CD8-positive, alpha-beta memory T cell (primary cell): ENCODE measurements at regions not wholly inside any gene's neighbourhood (a gene's known extent, or its start where the extent isn't known, plus 50 kb on each side); places are given as distances from the start of the nearest gene placed in this dataset.

Source experiments
- CTCF ChIA-PET: fragments of 350-600 bp; sonication (Branson Sonifier 250); formaldehyde crosslinking; loops from one replicate; lab custom pipeline; 2021; ENCODE audit warnings: antibody characterized with exemption; lab: Charles Lee
- POLR2A ChIA-PET: fragments of 350-600 bp; sonication (Branson Sonifier 250); formaldehyde crosslinking; loops from one replicate; lab custom pipeline; 2021; ENCODE audit warnings: antibody characterized with exemption; lab: Charles Lee
- DNase-seq, 5 donors: peaks; one replicate each; pipeline versions ENCODE4 v3.0.0 to v3.0.0-alpha.2; 2020 to 2022; ENCODE audit warnings: mixed read lengths in 1 of 5
- H3K27ac ChIP-seq: one replicate; pipeline ENCODE4 v1.7.0; 2013; ENCODE audit warnings: low read depth, mild to moderate bottlenecking, low read length, moderate library complexity
- H3K27me3 ChIP-seq: 2 replicates; pipeline ENCODE4 v1.7.0; 2013; ENCODE audit warnings: low read length, mild to moderate bottlenecking; ENCODE audit not compliant: insufficient read depth, poor library complexity, severe bottlenecking
- H3K36me3 ChIP-seq: 2 replicates; pipeline ENCODE4 v1.7.0; 2013; ENCODE audit warnings: mild to moderate bottlenecking, low read length, moderate library complexity; ENCODE audit not compliant: insufficient read depth
- H3K4me1 ChIP-seq: 2 replicates; pipeline ENCODE4 v1.7.0; 2013; ENCODE audit warnings: mild to moderate bottlenecking, low read length, moderate library complexity; ENCODE audit not compliant: insufficient read depth
- H3K4me3 ChIP-seq: 2 replicates; pipeline ENCODE4 v1.7.0; 2013; ENCODE audit warnings: mild to moderate bottlenecking, low read length
- H3K9me3 ChIP-seq: 2 replicates; pipeline ENCODE4 v1.7.0; 2013; ENCODE audit warnings: mild to moderate bottlenecking, low read length
- H3K27ac Mint-ChIP-seq, 8 donors: one replicate each; pipeline ENCODE4 v1.8.0; 2020 to 2021; ENCODE audit warnings: mixed read lengths in 8 of 8, mild to moderate bottlenecking in 6 of 8, inconsistent platforms in 3 of 8, moderate library complexity in 3 of 8
- H3K27me3 Mint-ChIP-seq, 2 donors: one replicate each; pipeline ENCODE4 v1.8.0; 2020 to 2021; ENCODE audit warnings: mixed read lengths in 2 of 2, mild to moderate bottlenecking in 1 of 2, moderate library complexity in 1 of 2
- H3K36me3 Mint-ChIP-seq, 3 donors: one replicate each; pipeline ENCODE4 v1.8.0; 2020 to 2021; ENCODE audit warnings: mixed read lengths in 3 of 3, inconsistent platforms in 1 of 3, mild to moderate bottlenecking in 1 of 3
- H3K4me1 Mint-ChIP-seq, 3 donors: one replicate each; pipeline ENCODE4 v1.8.0; 2020 to 2021; ENCODE audit warnings: mixed read lengths in 3 of 3, inconsistent platforms in 1 of 3, mild to moderate bottlenecking in 1 of 3
- H3K4me3 Mint-ChIP-seq, 7 donors: one replicate each; pipeline ENCODE4 v1.8.0; 2020 to 2021; ENCODE audit warnings: mixed read lengths in 7 of 7, mild to moderate bottlenecking in 6 of 7, moderate library complexity in 4 of 7, inconsistent platforms in 2 of 7
- H3K9me3 Mint-ChIP-seq, 5 donors: one replicate each; pipeline ENCODE4 v1.8.0; 2020 to 2022; ENCODE audit warnings: mixed read lengths in 5 of 5, mild to moderate bottlenecking in 3 of 5, moderate library complexity in 2 of 5, inconsistent platforms in 1 of 5

- H3K4me1 Mint-ChIP-seq = no peaks in the 10 kb centered on the region
- Histone ChIP-seq H3K9me3 (no peaks in the 10 kb centered on the region), H3K27me3 (no peaks in the 10 kb centered on the region), H3K4me3 (no peak overlapping the region), H3K27ac (no peak overlapping the region), H3K36me3 (no peaks in the 10 kb centered on the region), H3K4me1 (no peaks in the 10 kb centered on the region)
- H3K27ac Mint-ChIP-seq = no peak overlapping the region
- DNase-seq = no peak
- ChIA-PET POLR2A (no interaction called here), CTCF (no interaction called here)
- peaks cover 0 to 11% (median 2%) of the 10 kb centered on the region in 3 donors for H3K36me3 Mint-ChIP-seq
- H3K4me3 Mint-ChIP-seq = no peak overlapping the region
- H3K9me3 Mint-ChIP-seq = no peaks in the 10 kb centered on the region
- H3K27me3 Mint-ChIP-seq = no peaks in the 10 kb centered on the region
Observed at GRCh38 chr3:105960381-105960780, 91.6 kb upstream of the CBLB start.

DNA sequence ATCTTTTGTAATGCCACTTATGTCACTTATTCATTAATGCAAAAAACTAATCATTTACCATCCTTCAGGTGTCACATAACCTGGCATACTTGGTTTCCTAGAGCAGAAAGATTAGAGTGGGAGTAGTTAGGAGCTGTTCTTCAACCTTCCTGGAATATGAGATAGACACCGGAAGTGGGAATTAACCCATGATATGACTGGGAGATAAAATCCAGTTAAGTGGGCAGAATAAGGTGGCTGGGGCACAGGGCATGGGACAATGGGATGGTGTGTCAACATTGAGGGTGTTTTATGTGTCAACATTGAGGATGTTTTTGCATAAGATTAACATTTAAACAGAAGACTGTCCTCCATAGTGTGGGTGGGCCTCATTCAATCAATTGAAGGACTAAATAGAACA lies 94.3 kb upstream of the CBLB start:
- Mint-ChIP-seq H3K36me3 (peaks cover 0 to 11% (median 3%) of the 10 kb centered on the region in 3 donors), H3K4me3 (no peak overlapping the region), H3K27me3 (no peaks in the 10 kb centered on the region), H3K27ac (no peak overlapping the region), H3K9me3 (no peaks in the 10 kb centered on the region), H3K4me1 (no peaks in the 10 kb centered on the region)
- no peaks in the 10 kb centered on the region for H3K36me3 ChIP-seq
- DNase-seq = no peak
- H3K4me1 ChIP-seq = no peaks in the 10 kb centered on the region
- no peak overlapping the region for H3K27ac ChIP-seq
- ChIA-PET CTCF (no interaction called here), POLR2A (no interaction called here)
- H3K27me3 ChIP-seq = no peaks in the 10 kb centered on the region
- no peaks in the 10 kb centered on the region for H3K9me3 ChIP-seq
- H3K4me3 ChIP-seq = no peak overlapping the region

GRCh38 chr3:105965384-105965783 lies 96.6 kb upstream of the CBLB start:
- Histone ChIP-seq H3K36me3 (no peaks in the 10 kb centered on the region), H3K27ac (no peak overlapping the region), H3K27me3 (no peaks in the 10 kb centered on the region), H3K4me3 (no peak overlapping the region), H3K9me3 (no peaks in the 10 kb centered on the region), H3K4me1 (no peaks in the 10 kb centered on the region)
- Mint-ChIP-seq H3K27me3 (no peaks in the 10 kb centered on the region), H3K27ac (no peak overlapping the region), H3K4me3 (no peak overlapping the region), H3K36me3 (peaks cover 0 to 17% (median 3%) of the 10 kb centered on the region in 3 donors), H3K4me1 (no peaks in the 10 kb centered on the region), H3K9me3 (peaks cover 0 to 3% (median 0%) of the 10 kb centered on the region in 5 donors)
- POLR2A ChIA-PET = no interaction called here
- CTCF ChIA-PET = no interaction called here
- DNase-seq = no peak

DNA sequence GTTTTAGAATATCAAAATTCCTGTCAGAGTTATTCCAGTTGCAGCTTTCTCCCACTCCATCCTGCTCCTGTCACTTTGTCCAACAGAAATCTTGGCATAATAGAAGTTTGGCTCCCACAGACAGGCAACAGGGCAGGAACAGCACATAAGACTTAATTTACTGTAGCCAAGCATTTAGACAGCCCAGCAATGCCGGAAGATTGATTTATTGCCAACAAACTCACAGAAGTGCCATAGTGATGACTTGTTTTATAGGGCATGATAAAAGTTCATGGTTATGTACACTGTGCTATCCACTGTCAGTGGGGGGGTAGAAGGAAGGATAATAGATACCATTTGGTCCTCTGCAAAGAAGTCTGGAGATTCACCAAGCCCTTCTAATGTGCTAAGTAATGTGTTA lies 98.3 kb upstream of the CBLB start:
- no peaks in the 10 kb centered on the region for H3K27me3 Mint-ChIP-seq

DNA sequence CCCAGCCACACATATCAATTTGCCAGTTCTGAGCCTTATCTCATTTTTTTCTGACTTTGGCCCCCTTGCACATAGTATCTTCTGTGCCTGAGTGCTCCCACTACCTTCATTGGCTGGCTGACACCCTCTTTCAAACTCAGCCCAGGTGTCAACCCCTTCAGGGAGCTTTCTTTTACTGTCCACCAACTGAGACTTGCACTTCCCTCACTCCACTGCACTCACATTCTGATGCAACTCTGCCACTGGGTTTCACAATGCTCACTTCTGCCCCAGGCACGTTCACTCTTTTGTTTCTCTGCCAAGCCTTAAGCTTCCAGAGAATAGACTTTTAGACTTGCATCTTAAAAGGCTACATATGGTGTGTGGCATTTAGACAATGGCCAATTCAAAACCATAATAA lies 101.5 kb upstream of the CBLB start:
- Mint-ChIP-seq H3K27ac (no peak overlapping the region), H3K4me3 (no peak overlapping the region), H3K4me1 (no peaks in the 10 kb centered on the region), H3K9me3 (peaks cover 15 to 20% (median 19%) of the 10 kb centered on the region in 5 donors), H3K36me3 (peaks cover 2 to 29% (median 5%) of the 10 kb centered on the region in 3 donors), H3K27me3 (no peaks in the 10 kb centered on the region)
- Histone ChIP-seq H3K27me3 (no peaks in the 10 kb centered on the region), H3K4me3 (no peak overlapping the region), H3K9me3 (no peaks in the 10 kb centered on the region), H3K36me3 (no peaks in the 10 kb centered on the region), H3K27ac (no peak overlapping the region), H3K4me1 (no peaks in the 10 kb centered on the region)
- CTCF ChIA-PET = no interaction called here
- POLR2A ChIA-PET = no interaction called here
- no peak for DNase-seq

More for the DNA sequence above, 98.3 kb upstream of the CBLB start:
- POLR2A ChIA-PET = no interaction called here
- Histone ChIP-seq H3K27ac (no peak overlapping the region), H3K4me3 (no peak overlapping the region), H3K36me3 (no peaks in the 10 kb centered on the region), H3K9me3 (no peaks in the 10 kb centered on the region), H3K27me3 (no peaks in the 10 kb centered on the region), H3K4me1 (no peaks in the 10 kb centered on the region)
- H3K4me3 Mint-ChIP-seq = no peak overlapping the region
- peaks cover 2 to 24% (median 7%) of the 10 kb centered on the region in 3 donors for H3K36me3 Mint-ChIP-seq
- H3K9me3 Mint-ChIP-seq = peaks cover 13 to 16% (median 14%) of the 10 kb centered on the region in 5 donors
- CTCF ChIA-PET = no interaction called here
- no peaks in the 10 kb centered on the region for H3K4me1 Mint-ChIP-seq
- DNase-seq = no peak
- H3K27ac Mint-ChIP-seq = no peak overlapping the region

GRCh38 chr3:105972069-105972468 lies 103.3 kb upstream of the CBLB start:
- no peak overlapping the region for H3K27ac Mint-ChIP-seq
- no peak overlapping the region for H3K4me3 Mint-ChIP-seq
- Histone ChIP-seq H3K4me3 (no peak overlapping the region), H3K36me3 (no peaks in the 10 kb centered on the region), H3K4me1 (no peaks in the 10 kb centered on the region), H3K9me3 (no peaks in the 10 kb centered on the region), H3K27me3 (no peaks in the 10 kb centered on the region), H3K27ac (no peak overlapping the region)
- H3K4me1 Mint-ChIP-seq = no peaks in the 10 kb centered on the region
- H3K36me3 Mint-ChIP-seq = peaks cover 2 to 29% (median 3%) of the 10 kb centered on the region in 3 donors
- peaks cover 15 to 20% (median 19%) of the 10 kb centered on the region in 5 donors for H3K9me3 Mint-ChIP-seq
- POLR2A ChIA-PET = no interaction called here
- H3K27me3 Mint-ChIP-seq = no peaks in the 10 kb centered on the region
- CTCF ChIA-PET = no interaction called here
- DNase-seq = no peak

DNA sequence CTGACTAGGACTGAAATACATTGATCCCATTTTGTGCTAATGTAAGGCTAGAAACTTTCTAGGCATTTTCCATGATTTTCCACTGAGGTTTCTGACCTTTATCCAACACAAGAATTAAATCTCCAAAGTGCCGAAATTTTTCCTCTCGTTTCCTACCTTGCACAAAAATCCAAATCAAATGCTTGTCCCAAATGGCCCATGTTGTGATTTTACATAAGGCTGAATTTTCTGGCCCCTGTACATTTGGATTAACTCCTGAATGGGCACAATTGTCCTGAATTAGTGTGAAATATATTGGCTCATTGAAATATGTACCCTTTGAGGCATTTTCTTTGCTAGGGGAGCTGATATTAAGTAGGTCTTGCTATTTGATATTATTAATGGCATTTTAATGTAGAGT lies 105.6 kb upstream of the CBLB start:
- no peaks in the 10 kb centered on the region for H3K9me3 ChIP-seq
- no peaks in the 10 kb centered on the region for H3K4me1 ChIP-seq
- no peak overlapping the region for H3K4me3 Mint-ChIP-seq
- ChIA-PET CTCF (no interaction called here), POLR2A (no interaction called here)
- no peak for DNase-seq
- H3K9me3 Mint-ChIP-seq = peaks cover 15 to 20% (median 19%) of the 10 kb centered on the region in 5 donors
- no peak overlapping the region for H3K27ac Mint-ChIP-seq
- no peaks in the 10 kb centered on the region for H3K27me3 Mint-ChIP-seq
- no peaks in the 10 kb centered on the region for H3K27me3 ChIP-seq
- no peaks in the 10 kb centered on the region for H3K4me1 Mint-ChIP-seq
- no peaks in the 10 kb centered on the region for H3K36me3 ChIP-seq
- no peak overlapping the region for H3K27ac ChIP-seq
- H3K4me3 ChIP-seq = no peak overlapping the region
- peaks cover 2 to 29% (median 3%) of the 10 kb centered on the region in 3 donors for H3K36me3 Mint-ChIP-seq

DNA sequence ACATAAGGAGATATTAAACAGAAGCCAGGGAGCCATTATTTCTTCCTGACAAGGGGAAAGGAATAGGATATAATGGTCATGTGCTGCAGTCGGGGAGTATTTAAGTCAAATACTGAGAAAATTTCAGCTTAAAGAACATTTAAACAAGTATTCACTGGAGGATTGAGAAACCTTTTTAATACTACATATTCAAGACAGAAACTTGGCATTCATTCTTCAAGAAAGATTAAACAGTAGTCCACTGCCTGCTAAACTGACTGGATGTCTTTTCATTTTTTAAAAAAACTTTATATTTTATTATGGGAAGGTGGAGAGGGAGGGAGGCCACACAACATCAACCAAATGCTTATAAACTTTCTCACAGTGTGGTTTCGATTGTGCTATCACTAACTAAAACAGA lies 107.4 kb upstream of the CBLB start:
- H3K4me3 ChIP-seq = no peak overlapping the region
- H3K27me3 ChIP-seq = no peaks in the 10 kb centered on the region
- H3K9me3 ChIP-seq = no peaks in the 10 kb centered on the region
- Mint-ChIP-seq H3K27ac (no peak overlapping the region), H3K4me1 (no peaks in the 10 kb centered on the region), H3K36me3 (peaks cover 0 to 17% (median 1%) of the 10 kb centered on the region in 3 donors), H3K9me3 (peaks cover 11 to 16% (median 12%) of the 10 kb centered on the region in 5 donors), H3K4me3 (no peak overlapping the region), H3K27me3 (no peaks in the 10 kb centered on the region)
- no peak overlapping the region for H3K27ac ChIP-seq
- POLR2A ChIA-PET = no interaction called here
- H3K4me1 ChIP-seq = no peaks in the 10 kb centered on the region
- CTCF ChIA-PET = no interaction called here
- H3K36me3 ChIP-seq = no peaks in the 10 kb centered on the region
- DNase-seq = no peak

GRCh38 chr3:105979961-105980360 lies 111.1 kb upstream of the CBLB start:
- ChIA-PET CTCF (no interaction called here), POLR2A (no interaction called here)
- Mint-ChIP-seq H3K4me3 (no peak overlapping the region), H3K27me3 (no peaks in the 10 kb centered on the region), H3K9me3 (peaks cover 0 to 2% (median 0%) of the 10 kb centered on the region in 5 donors), H3K27ac (no peak overlapping the region), H3K36me3 (peaks cover 0 to 2% (median 0%) of the 10 kb centered on the region in 3 donors), H3K4me1 (peaks cover 8 to 10% (median 9%) of the 10 kb centered on the region in 3 donors)
- H3K36me3 ChIP-seq = no peaks in the 10 kb centered on the region
- no peaks in the 10 kb centered on the region for H3K27me3 ChIP-seq
- peaks cover 7% of the 10 kb centered on the region for H3K4me1 ChIP-seq
- H3K27ac ChIP-seq = no peak overlapping the region
- H3K9me3 ChIP-seq = no peaks in the 10 kb centered on the region
- no peak for DNase-seq
- no peak overlapping the region for H3K4me3 ChIP-seq
